Neural crest cell (in vitro differentiated cells): ENCODE measurements at regions not wholly inside any gene's neighbourhood (a gene's known extent, or its start where the extent isn't known, plus 50 kb on each side); places are given as distances from the start of the nearest gene placed in this dataset.

Experiments used
- DNase-seq: peaks from one replicate; pipeline ENCODE4 v3.0.0; 2021; ENCODE audit warnings: low read depth, mixed read lengths, low spot score
- H3K27ac Mint-ChIP-seq: one replicate; pipeline ENCODE4 v1.8.0; 2021; ENCODE audit warnings: mild to moderate bottlenecking, mixed read lengths; ENCODE audit not compliant: unreplicated experiment
- H3K27me3 Mint-ChIP-seq: 2 replicates; pipeline ENCODE4 v1.8.0; 2021; ENCODE audit warnings: low read depth, mild to moderate bottlenecking, mixed read lengths
- H3K36me3 Mint-ChIP-seq: 2 replicates; pipeline ENCODE4 v1.8.0; 2021; ENCODE audit warnings: low read depth, mild to moderate bottlenecking, mixed read lengths
- H3K4me1 Mint-ChIP-seq: 2 replicates; pipeline ENCODE4 v1.8.0; 2021; ENCODE audit warnings: mixed read lengths
- H3K4me3 Mint-ChIP-seq: one replicate; pipeline ENCODE4 v1.8.0; 2021; ENCODE audit warnings: mild to moderate bottlenecking, mixed read lengths
- H3K9me3 Mint-ChIP-seq: 2 replicates; pipeline ENCODE4 v1.8.0; 2021; ENCODE audit warnings: mixed read lengths
- TF ChIP-seq, protein P1 (sequence below): fragments of 200-600 bp; sonication (generic); conservative IDR thresholded peaks from 2 replicates; pipeline ENCODE4 v1.5.0; 2021; ENCODE audit warnings: antibody characterized with exemption, mild to moderate bottlenecking

GRCh38 chr3:43894176-43895049, 203.7 kb downstream of the ABHD5 start:
- peaks cover 20% of the 10 kb centered on the region for H3K27me3 Mint-ChIP-seq
- H3K27ac Mint-ChIP-seq = peak overlapping the region; percentile 65
- no peaks in the 10 kb centered on the region for H3K36me3 Mint-ChIP-seq
- H3K9me3 Mint-ChIP-seq = no peaks in the 10 kb centered on the region
- peak overlapping the region; percentile 76 for H3K4me3 Mint-ChIP-seq
- peak; percentile 66 for DNase-seq
- peaks cover 35% of the 10 kb centered on the region for H3K4me1 Mint-ChIP-seq
- TF ChIP-seq, protein P1, sequence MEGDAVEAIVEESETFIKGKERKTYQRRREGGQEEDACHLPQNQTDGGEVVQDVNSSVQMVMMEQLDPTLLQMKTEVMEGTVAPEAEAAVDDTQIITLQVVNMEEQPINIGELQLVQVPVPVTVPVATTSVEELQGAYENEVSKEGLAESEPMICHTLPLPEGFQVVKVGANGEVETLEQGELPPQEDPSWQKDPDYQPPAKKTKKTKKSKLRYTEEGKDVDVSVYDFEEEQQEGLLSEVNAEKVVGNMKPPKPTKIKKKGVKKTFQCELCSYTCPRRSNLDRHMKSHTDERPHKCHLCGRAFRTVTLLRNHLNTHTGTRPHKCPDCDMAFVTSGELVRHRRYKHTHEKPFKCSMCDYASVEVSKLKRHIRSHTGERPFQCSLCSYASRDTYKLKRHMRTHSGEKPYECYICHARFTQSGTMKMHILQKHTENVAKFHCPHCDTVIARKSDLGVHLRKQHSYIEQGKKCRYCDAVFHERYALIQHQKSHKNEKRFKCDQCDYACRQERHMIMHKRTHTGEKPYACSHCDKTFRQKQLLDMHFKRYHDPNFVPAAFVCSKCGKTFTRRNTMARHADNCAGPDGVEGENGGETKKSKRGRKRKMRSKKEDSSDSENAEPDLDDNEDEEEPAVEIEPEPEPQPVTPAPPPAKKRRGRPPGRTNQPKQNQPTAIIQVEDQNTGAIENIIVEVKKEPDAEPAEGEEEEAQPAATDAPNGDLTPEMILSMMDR = peak; percentile 32

GRCh38 chr3:43895573-43895972, 204.8 kb downstream of the ABHD5 start:
- TF ChIP-seq, protein P1 = no peak
- Mint-ChIP-seq H3K4me3 (peak overlapping the region; percentile 25), H3K27ac (no peak overlapping the region), H3K36me3 (no peaks in the 10 kb centered on the region), H3K4me1 (peaks cover 35% of the 10 kb centered on the region), H3K27me3 (peaks cover 20% of the 10 kb centered on the region), H3K9me3 (peaks cover 2% of the 10 kb centered on the region)
- no peak for DNase-seq

- no peaks in the 10 kb centered on the region for H3K4me1 Mint-ChIP-seq
Measured at GRCh38 chr3:43902415-43902814, 211.7 kb downstream of the ABHD5 start.

GRCh38 chr3:43905157-43905556, 214.4 kb downstream of the ABHD5 start:
- Mint-ChIP-seq H3K9me3 (peaks cover 2% of the 10 kb centered on the region), H3K27ac (no peak overlapping the region), H3K4me3 (no peak overlapping the region), H3K36me3 (no peaks in the 10 kb centered on the region), H3K27me3 (no peaks in the 10 kb centered on the region), H3K4me1 (no peaks in the 10 kb centered on the region)
- no peak for DNase-seq
- TF ChIP-seq, protein P1 = no peak

More at GRCh38 chr3:43902415-43902814, 211.7 kb downstream of the ABHD5 start:
- Mint-ChIP-seq H3K4me3 (no peak overlapping the region), H3K9me3 (peaks cover 2% of the 10 kb centered on the region), H3K27ac (no peak overlapping the region), H3K27me3 (no peaks in the 10 kb centered on the region), H3K36me3 (no peaks in the 10 kb centered on the region)
- DNase-seq = no peak
- TF ChIP-seq, protein P1 = no peak

- Mint-ChIP-seq H3K27me3 (no peaks in the 10 kb centered on the region), H3K9me3 (no peaks in the 10 kb centered on the region), H3K27ac (no peak overlapping the region), H3K4me3 (no peak overlapping the region), H3K4me1 (no peaks in the 10 kb centered on the region), H3K36me3 (no peaks in the 10 kb centered on the region)
- TF ChIP-seq, protein P1 = no peak
- no peak for DNase-seq
Measured at GRCh38 chr3:43906849-43907507, 216.2 kb downstream of the ABHD5 start.
